Spleen (tissue), 7 donors: ENCODE measurements at regions not wholly inside any gene's neighbourhood (a gene's known extent, or its start where the extent isn't known, plus 50 kb on each side); places are given as distances from the start of the nearest gene placed in this dataset.

ENCODE experiments used
- CTCF ChIP-seq, 11 experiments: fragments of 200-600 bp in 7 of 11; fragments of 450-650 bp in 4 of 11; sonication (generic) in 4 of 11; IDR thresholded peaks in 8 of 11; conservative IDR thresholded peaks in 3 of 11; 1 replicate in 7 of 11; 2 replicates in 4 of 11; pipeline versions ENCODE4 v1.4.0 to v1.8.0; 2016 to 2021; ENCODE audit warnings: antibody characterized with exemption in 11 of 11, inconsistent platforms in 4 of 11, mild to moderate bottlenecking in 1 of 11
- POLR2A ChIP-seq, 3 donors: fragments of 450-650 bp; IDR thresholded peaks; one replicate each; pipeline ENCODE4 v1.5.1; 2017; ENCODE audit warnings: antibody characterized with exemption in 3 of 3, mild to moderate bottlenecking in 1 of 3
- POLR2AphosphoS5 ChIP-seq, 3 donors: sonication (generic); formaldehyde crosslinking; IDR thresholded peaks; one replicate each; pipeline ENCODE4 v1.5.1; 2017; ENCODE audit warnings: antibody characterized with exemption in 3 of 3
- donor health status: DM: no; HTN: no; CAD: no; lungs with moderate emphysema.
- donor health status: DM: no; HTN: no; CAD: no.
- donor health status: DM: no; HTN: no; CAD: no.

DNA sequence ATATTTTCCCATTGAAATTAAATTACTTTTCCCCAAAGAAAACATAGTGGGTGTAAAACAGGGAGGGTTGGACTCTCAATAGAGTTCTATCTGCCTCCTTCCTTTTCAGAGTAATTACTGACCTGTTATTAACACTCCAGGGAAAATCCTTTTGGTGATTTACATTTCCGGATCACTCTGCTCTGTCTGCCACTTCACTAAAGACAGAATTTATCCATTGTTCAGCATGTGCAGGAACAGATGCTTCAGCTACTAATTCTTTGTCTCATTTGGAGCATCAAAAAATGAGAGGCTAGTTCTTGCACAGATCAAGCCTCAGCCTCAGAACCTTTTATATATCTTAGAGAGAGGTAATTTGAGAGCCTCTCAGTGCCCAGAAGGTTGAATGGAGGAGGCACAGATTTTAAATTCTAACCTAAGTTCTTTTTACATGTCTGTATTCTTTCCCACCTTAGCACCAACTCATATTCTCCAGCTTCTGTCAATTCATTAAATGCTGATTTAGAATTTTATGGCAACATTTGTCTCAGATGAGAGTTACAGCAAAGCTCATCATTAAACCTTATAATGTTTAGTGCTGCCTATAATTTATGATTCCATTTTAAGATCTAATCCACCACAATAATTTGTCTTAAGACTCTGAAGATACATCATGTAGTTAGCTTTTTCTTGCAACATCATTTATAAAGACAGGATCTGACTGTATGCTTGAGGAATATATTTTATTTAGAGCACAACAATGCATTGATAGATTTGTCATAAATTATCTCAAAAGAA, 1494.4 kb downstream of the STIM2 start:
- TF ChIP-seq CTCF (IDR thresholded peaks at IDR 0.05 in 8 of 11, conservative IDR thresholded peaks at IDR 0.05 in 3 of 11) (no peak), POLR2A (IDR thresholded peaks at IDR 0.05) (no peak), POLR2AphosphoS5 (IDR thresholded peaks at IDR 0.05) (no peak)
